Esophagus squamous epithelium (tissue), 5 donors: ENCODE measurements at regions not wholly inside any gene's neighbourhood (a gene's known extent, or its start where the extent isn't known, plus 50 kb on each side); places are given as distances from the start of the nearest gene placed in this dataset.

ENCODE experiments used
- DNase-seq: peaks from one replicate; lab custom pipeline; 2025; lab: John Stamatoyannopoulos, UW
- H3K27ac ChIP-seq, 4 donors: fragments of 200-600 bp; sonication (generic); one replicate each; pipeline ENCODE4 v1.5.1; 2016 to 2019; ENCODE audit warnings: mild to moderate bottlenecking in 1 of 4
- H3K27me3 ChIP-seq, 4 donors: fragments of 200-600 bp; sonication (generic); 1 replicate in 3 of 4; 2 replicates in 1 of 4; pipeline versions ENCODE4 v1.5.1 to v1.6.0; 2017 to 2021; ENCODE audit warnings: antibody characterized with exemption in 1 of 4
- H3K36me3 ChIP-seq, 3 donors: fragments of 200-600 bp; sonication (generic); one replicate each; pipeline ENCODE4 v1.5.1; 2016 to 2019
- H3K4me1 ChIP-seq, 3 donors: fragments of 200-600 bp; sonication (generic); one replicate each; pipeline ENCODE4 v1.5.1; 2017 to 2019
- H3K4me3 ChIP-seq, 4 donors: fragments of 200-600 bp; sonication (generic); 1 replicate in 3 of 4; 2 replicates in 1 of 4; pipeline ENCODE4 v1.5.1; 2016 to 2019; ENCODE audit warnings: mild to moderate bottlenecking in 2 of 4, moderate library complexity in 1 of 4
- H3K9me3 ChIP-seq, 3 donors: fragments of 200-600 bp; sonication (generic); one replicate each; pipeline ENCODE4 v1.5.1; 2016 to 2019
- CTCF ChIP-seq, 6 experiments: fragments of 450-650 bp in 4 of 6; fragments of 200-600 bp in 2 of 6; sonication (generic) in 2 of 6; IDR thresholded peaks; one replicate each; pipeline ENCODE4 v1.5.1; 2016 to 2019; ENCODE audit warnings: antibody characterized with exemption in 6 of 6, mild to moderate bottlenecking in 4 of 6, moderate library complexity in 4 of 6
- POLR2A ChIP-seq, 4 donors: fragments of 450-650 bp; IDR thresholded peaks; one replicate each; pipeline ENCODE4 v1.6.1; 2017; ENCODE audit warnings: antibody characterized with exemption in 4 of 4, mild to moderate bottlenecking in 4 of 4, moderate library complexity in 3 of 4
- WGBS, 2 donors: methylation state at CpG; one replicate each; pipeline ENCODE4 v1.1.5; 2018; 5-methylcytosine and 5-hydroxymethylcytosine counted together
- intact Hi-C: fragments of 100-400 bp; cut with DNase I; formaldehyde crosslinking; loops from one replicate; pipeline ENCODE4 v1.15.0; 2022
- donor health status: DM: yes; HTN: yes; CAD: no.

- no peaks in the 10 kb centered on the region for H3K27me3 ChIP-seq
- no peak overlapping the region for H3K27ac ChIP-seq
- H3K4me1 ChIP-seq, result no peaks in the 10 kb centered on the region
- peaks cover 0 to 9% (median 0%) of the 10 kb centered on the region in 3 donors for H3K9me3 ChIP-seq
- no peaks in the 10 kb centered on the region for H3K36me3 ChIP-seq
- no peak overlapping the region for H3K4me3 ChIP-seq
- intact Hi-C loops, result no loop called here
- DNase-seq, result no peak
- TF ChIP-seq POLR2A (IDR thresholded peaks at IDR 0.05), result no peak
- TF ChIP-seq CTCF (IDR thresholded peaks at IDR 0.05), result no peak
- 28 to 49% methylated on average over 4 of the region's 4 CpGs for WGBS, 2 donors
These were observed 2661.6 kb downstream of the PCDH7 start for GRCh38 chr4:33381816-33382215.

GRCh38 chr4:33386764-33387163 lies 2666.6 kb downstream of the PCDH7 start:
- Histone ChIP-seq H3K27me3 (no peaks in the 10 kb centered on the region), H3K9me3 (peaks cover 0 to 9% (median 0%) of the 10 kb centered on the region in 3 donors), H3K4me1 (no peaks in the 10 kb centered on the region), H3K4me3 (no peak overlapping the region), H3K27ac (no peak overlapping the region), H3K36me3 (no peaks in the 10 kb centered on the region)
- intact Hi-C loops, result no loop called here
- TF ChIP-seq POLR2A (IDR thresholded peaks at IDR 0.05), result no peak
- TF ChIP-seq CTCF (IDR thresholded peaks at IDR 0.05), result no peak
- no peak for DNase-seq

GRCh38 chr4:33390976-33391375 lies 2670.8 kb downstream of the PCDH7 start:
- WGBS, 2 donors, result 55 to 70% methylated on average over 3 of the region's 3 CpGs
- H3K4me1 ChIP-seq, result no peaks in the 10 kb centered on the region
- H3K36me3 ChIP-seq, result no peaks in the 10 kb centered on the region
- intact Hi-C loops, result no loop called here
- H3K9me3 ChIP-seq, result no peaks in the 10 kb centered on the region
- no peak overlapping the region for H3K4me3 ChIP-seq
- H3K27ac ChIP-seq, result no peak overlapping the region
- DNase-seq, result no peak
- TF ChIP-seq POLR2A (IDR thresholded peaks at IDR 0.05), result no peak
- no peak for TF ChIP-seq CTCF (IDR thresholded peaks at IDR 0.05)
- no peaks in the 10 kb centered on the region for H3K27me3 ChIP-seq

- intact Hi-C loops, result no loop called here
- TF ChIP-seq POLR2A (IDR thresholded peaks at IDR 0.05) (no peak), CTCF (IDR thresholded peaks at IDR 0.05) (no peak)
- no peak for DNase-seq
- no peaks in the 10 kb centered on the region for H3K36me3 ChIP-seq
- no peaks in the 10 kb centered on the region for H3K27me3 ChIP-seq
- H3K4me3 ChIP-seq, result no peak overlapping the region
- H3K4me1 ChIP-seq, result no peaks in the 10 kb centered on the region
- no peak overlapping the region for H3K27ac ChIP-seq
- no peaks in the 10 kb centered on the region for H3K9me3 ChIP-seq
These were observed 2675.7 kb downstream of the PCDH7 start for GRCh38 chr4:33395731-33396485.

DNA sequence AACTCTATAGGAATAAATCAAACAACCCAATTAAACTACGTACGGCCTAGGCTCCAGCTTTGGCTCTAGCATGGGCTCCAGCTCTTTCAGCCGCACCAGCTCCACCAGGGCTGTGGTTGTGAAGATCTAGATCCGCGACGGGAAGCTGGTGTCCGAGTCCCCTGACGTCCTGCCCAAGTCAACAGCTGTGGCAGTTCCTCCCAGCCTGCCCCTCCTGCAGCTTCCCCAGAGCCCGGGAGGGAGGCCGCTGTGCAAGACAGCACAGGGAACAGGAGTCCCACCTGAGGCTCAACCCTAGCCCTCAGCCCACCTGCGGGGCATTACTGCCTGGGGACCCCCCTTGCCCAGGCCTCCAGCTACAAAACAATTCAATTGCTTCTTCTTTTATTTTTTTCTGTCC lies 2680.3 kb downstream of the PCDH7 start:
- Histone ChIP-seq H3K36me3 (no peaks in the 10 kb centered on the region), H3K27me3 (no peaks in the 10 kb centered on the region), H3K4me1 (no peaks in the 10 kb centered on the region), H3K9me3 (no peaks in the 10 kb centered on the region), H3K27ac (no peak overlapping the region), H3K4me3 (no peak overlapping the region)
- DNase-seq, result no peak
- 91 to 96% methylated on average over 8 to 10 of the region's 11 CpGs for WGBS, 2 donors
- TF ChIP-seq CTCF (IDR thresholded peaks at IDR 0.05), result no peak
- TF ChIP-seq POLR2A (IDR thresholded peaks at IDR 0.05), result no peak
- intact Hi-C loops, result no loop called here
